NCI-H526 treated with DMSO at 0.1 percent for 48 hours (cell line): ENCODE measurements at regions not wholly inside any gene's neighbourhood (a gene's known extent, or its start where the extent isn't known, plus 50 kb on each side); places are given as distances from the start of the nearest gene placed in this dataset.
"Not testable (repeated sequence)": the region's sequence is repeated elsewhere in the genome, so short reads cannot be mapped to it uniquely, and the experiment has no call there.

Experiments
- DNase-seq: peaks from one replicate; lab custom pipeline; 2025; lab: John Stamatoyannopoulos, UW

- DNase-seq, result no peak
These were observed 251.3 kb upstream of the KAZN start for GRCh38 chr1:14347186-14347585.

- no peak for DNase-seq
These were observed 250.7 kb upstream of the KAZN start for GRCh38 chr1:14347776-14348175.

- DNase-seq, result no peak
These were observed 248.3 kb upstream of the KAZN start for GRCh38 chr1:14350197-14350596.

- no peak for DNase-seq
These were observed 245.6 kb upstream of the KAZN start for GRCh38 chr1:14352897-14353296.

- DNase-seq, result not testable (repeated sequence)
These were observed 237.5 kb upstream of the KAZN start for GRCh38 chr1:14361005-14361404.

- no peak for DNase-seq
These were observed 236.2 kb upstream of the KAZN start for GRCh38 chr1:14362331-14362730.

GRCh38 chr1:14363036-14363590 is 235.4 kb upstream of the KAZN start:
- no peak for DNase-seq

DNA sequence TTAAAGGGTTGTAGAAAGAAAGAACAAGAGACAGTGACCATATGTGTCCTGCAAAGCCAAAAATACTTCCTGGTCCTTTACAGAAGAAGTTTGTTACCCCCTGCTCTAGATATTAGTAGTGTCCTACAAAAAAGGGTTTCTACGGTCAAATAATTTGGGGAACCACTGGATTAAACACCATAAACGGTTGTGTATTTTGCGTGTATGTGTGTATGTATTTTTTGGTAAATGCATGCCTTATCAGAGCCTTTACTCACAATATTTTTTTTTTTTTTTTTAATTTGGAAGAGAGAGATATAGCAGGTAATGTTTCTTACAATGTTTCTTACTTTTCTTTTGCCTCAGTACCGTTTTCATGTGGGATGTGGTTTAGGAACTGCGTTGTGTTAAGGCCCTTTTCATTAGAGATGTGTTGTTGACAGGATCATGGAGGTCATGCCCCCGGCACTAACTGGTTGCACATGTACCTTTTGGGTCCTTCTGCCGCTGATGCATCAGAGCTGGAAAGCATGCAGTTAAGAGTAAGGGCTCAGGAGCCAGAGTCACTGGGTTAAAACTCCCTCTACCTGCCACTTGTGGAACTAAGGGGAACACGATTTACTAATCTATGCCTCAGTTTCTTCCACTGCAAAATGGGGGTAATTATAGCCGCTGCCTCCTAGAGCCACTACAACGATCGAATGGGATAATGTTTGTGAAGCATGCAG is 234.6 kb upstream of the KAZN start:
- no peak for DNase-seq

DNA sequence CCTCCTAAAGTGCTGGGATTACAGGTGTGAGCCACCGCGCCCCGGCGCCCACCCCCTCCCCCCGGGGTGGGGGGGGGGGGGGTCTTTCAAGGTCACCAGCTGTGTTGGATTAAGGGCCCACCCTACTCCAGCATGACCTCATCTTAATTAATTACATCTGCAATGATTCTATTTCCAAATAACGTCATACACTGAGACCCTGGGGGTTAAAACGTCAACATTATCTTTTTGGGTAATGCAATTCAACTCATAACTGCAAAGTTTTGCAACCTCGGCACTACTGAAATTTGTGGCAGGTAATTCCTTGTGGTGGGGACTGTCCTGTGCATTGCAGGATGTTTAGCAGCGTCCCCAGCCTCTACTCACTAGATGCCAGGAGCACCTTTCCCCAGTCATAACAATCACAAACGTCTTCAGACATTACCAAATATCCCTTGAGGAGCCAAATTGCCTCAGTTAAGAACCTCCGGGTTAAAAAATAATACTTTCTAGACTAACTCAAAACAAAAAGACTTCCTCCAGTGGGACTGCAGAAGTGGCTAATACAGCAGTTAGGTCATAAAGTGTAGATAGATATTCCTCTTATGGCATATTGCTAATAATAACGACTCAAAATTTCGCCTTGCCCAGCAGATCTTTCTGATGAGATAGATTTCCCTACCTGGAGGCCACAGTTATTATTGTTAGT is 233.0 kb upstream of the KAZN start:
- DNase-seq, result peak; percentile 44

GRCh38 chr1:14366091-14367018 is 232.1 kb upstream of the KAZN start:
- peak; percentile 36 for DNase-seq

DNA sequence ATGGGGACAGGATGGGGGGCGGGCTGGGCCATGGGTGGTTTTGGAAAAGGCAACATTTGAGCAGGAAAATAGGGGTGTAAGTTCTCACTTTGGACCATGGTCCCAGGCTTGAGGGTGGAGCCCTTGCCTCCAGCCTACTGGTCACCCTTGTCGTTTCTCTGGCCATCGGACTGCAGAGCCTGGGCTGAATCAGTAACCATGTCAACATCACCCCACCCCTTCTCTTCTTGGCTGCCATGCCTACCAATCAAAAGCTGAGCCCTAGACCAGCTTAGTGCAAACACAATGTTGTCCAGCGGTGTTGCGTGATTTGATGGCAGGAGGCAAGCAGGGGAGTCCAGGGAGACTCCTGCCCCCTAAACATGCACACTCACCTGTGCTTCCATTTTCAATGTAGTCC is 231.0 kb upstream of the KAZN start:
- DNase-seq, result no peak

DNA sequence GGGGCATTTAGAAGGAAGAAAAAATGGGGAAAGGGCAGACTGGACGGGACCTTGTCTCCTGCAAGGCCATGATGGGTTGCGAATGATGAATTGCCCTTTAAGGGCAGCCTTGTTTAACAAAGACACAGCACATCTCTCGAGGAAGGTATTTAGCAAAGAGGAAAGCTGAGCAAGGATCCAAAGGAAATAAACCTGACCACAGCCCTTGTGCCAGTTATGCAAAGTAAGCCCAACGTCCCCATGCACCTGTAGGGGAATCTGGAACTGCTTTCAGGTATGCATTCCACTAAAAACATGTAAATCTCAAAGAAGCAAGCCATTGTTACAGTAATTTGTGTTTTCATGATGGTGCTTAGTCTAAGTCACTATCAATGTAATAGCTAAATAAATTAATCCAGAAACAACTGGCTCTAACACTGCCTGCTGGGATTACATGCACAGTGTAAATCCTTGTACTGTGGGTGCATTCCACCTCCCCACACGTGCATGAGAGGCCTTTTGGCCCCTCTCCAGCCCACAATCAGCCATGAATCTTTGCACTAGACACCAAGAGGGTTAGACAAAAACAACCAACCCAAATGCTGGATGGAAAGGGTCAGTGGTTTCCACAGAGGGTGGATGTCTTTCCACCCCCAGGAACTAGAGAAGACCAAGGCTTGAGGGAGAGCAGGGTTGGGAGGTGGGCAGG is 228.8 kb upstream of the KAZN start:
- DNase-seq, result peak; percentile 97

GRCh38 chr1:14371771-14372497 is 226.6 kb upstream of the KAZN start:
- no peak for DNase-seq

- no peak for DNase-seq
These were observed 226.0 kb upstream of the KAZN start for GRCh38 chr1:14372526-14372925.

DNA sequence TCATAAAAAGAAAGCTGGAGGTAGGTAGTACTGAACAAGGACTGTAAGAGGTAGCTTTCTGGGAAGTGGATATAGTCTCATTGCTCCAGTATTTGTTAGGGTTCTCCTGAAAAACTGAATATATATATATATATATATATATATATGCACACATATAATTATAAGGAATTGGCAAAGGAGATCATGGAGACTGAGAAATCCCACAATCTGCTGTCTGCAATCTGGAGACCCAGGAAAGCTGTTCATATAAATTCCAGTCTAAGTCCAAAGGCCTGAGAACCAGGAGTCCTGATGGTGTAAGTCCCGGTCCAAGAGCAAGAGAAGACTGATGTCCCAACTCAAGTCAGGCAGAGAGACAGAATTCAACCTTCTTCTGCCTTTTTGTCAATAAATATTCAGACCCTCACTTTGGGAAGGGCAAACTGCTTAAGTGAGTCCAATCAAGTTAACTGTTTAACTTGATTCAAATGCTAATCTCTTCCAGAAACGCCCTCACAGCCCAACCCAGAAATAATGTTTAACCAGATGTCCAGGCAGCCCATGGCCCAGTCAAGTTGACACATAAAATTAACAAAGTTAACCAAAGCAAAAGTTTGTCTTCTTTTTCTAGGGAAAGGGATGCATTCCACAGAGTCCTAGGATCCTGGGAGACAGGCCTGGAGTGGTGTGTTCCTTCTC is 225.3 kb upstream of the KAZN start:
- no peak for DNase-seq

DNA sequence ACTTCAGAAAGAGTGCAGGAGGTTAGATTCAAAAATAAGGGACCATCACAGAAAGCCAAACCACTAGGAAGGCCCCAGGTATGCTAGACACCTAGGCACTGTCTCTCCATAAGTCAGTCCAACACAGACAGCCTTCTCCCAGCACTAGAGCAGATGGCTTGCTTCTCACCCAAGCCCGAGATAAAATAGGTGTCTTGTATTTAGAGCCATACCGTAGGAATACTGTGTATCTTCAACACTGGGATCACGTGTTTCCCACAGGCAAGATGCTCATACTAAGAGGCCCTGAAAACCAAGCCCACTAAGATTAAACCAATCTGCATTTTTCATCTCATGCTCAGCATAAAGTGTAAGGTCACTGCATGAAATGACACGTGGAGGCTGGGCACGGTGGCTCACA is 223.3 kb upstream of the KAZN start:
- no peak for DNase-seq

DNA sequence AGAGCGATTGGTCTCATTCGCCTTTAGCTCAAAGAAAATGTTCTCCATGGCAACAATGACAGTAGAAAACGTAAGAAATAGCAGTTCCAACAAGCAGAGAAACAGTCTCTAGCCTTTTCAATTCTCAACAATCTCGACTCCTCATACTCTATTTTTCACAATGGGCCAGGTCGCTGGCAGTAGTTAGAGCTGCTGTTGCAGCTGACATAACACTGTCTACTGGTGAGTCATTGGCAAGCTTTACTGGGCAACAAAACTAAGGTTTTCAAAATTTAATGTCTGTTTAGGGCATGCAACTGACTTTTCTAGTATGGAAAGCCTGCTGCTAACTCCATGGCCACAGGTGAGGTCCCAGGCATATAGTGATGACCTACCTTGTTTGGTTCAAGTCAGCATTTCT is 221.1 kb upstream of the KAZN start:
- DNase-seq, result no peak

DNA sequence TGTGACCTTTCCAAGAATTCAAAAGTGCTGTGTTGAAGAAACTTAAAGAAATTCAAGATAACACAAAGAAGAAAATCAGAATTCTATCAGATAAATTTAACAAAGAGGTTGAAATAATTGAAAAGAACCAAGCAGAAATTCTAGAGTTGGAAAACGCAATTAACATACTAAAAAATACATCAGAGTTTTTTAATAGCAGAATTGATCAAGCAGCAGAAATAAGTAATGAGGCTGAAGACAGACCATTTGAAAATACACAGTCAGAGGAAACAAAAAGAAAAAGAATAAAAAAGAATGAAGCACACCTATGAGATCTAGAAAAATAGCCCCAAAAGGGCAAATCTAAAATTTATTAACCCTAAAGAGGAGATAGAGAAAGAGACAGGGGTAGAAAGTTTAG is 218.1 kb upstream of the KAZN start:
- DNase-seq, result no peak

- no peak for DNase-seq
These were observed 207.7 kb upstream of the KAZN start for GRCh38 chr1:14390816-14391215.

GRCh38 chr1:14392161-14392858 is 206.2 kb upstream of the KAZN start:
- DNase-seq, result no peak
